NCI-H2196 (cell line): ENCODE measurements at regions not wholly inside any gene's neighbourhood (a gene's known extent, or its start where the extent isn't known, plus 50 kb on each side); places are given as distances from the start of the nearest gene placed in this dataset.
"Not testable (repeated sequence)": the region's sequence is repeated elsewhere in the genome, so short reads cannot be mapped to it uniquely, and the experiment has no call there.

ENCODE experiments used
- DNase-seq: peaks from one replicate; lab custom pipeline; 2025; ENCODE audit not compliant: unreplicated experiment; lab: John Stamatoyannopoulos, UW

DNA sequence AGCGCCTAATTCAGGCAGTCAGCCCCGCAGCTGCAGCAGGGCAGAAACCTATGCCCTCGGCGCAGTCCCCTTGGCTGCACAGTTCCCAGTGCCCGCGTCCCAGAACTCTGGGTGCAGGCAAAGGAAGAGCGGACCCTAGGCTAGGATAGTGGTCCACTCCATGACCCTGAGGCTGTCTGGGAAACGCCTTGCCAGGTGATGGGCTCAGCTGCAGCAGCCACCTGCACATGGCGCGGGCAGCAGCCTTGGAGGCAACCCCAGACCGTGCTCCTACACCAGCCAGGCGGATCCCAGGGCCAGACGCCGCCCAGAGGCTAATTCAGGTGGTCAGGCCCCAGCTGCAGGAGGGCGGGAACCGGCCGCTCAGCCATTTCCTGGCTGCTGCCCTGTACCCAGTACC lies 83.0 kb downstream of the POTEC start:
- DNase-seq = not testable (repeated sequence)

GRCh38 chr18:14459826-14460225 lies 83.6 kb downstream of the POTEC start:
- DNase-seq = not testable (repeated sequence)

- DNase-seq = not testable (repeated sequence)
Observed at GRCh38 chr18:14458009-14458945, 85.1 kb downstream of the POTEC start.

GRCh38 chr18:14450637-14451009 lies 92.8 kb downstream of the POTEC start:
- DNase-seq = not testable (repeated sequence)

DNA sequence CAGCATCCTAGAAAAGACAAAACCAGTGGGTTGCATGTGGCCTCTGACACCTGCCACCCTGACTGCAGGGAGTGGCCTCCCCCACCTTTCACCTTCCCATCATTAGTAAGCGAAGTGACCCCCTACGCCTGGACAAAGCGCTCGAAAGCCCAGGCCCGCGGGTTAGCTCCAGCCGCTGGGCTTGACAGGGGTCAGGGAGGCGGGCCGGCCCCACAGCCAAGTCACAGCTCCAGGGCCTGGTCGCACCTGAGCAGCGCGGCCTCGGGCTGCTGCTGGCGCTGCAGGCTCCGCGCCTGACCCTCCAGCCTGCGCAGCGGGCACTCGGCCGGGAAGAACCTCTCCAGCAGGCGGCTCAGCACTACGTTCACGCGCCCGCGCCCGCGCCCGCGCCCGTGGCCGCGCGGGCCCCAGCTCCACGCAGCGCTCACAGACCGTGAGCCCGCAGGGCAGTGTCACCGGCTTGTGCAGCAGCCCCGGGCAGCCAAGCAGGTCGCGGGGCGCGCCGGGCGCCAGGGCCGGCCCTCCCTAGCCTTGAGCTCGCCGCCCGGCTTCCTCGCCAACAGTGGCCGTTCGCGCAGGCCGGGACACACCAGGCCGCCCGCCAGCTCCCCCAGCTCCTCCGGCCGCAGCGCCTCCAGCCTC lies 93.3 kb downstream of the POTEC start:
- DNase-seq = not testable (repeated sequence)

DNA sequence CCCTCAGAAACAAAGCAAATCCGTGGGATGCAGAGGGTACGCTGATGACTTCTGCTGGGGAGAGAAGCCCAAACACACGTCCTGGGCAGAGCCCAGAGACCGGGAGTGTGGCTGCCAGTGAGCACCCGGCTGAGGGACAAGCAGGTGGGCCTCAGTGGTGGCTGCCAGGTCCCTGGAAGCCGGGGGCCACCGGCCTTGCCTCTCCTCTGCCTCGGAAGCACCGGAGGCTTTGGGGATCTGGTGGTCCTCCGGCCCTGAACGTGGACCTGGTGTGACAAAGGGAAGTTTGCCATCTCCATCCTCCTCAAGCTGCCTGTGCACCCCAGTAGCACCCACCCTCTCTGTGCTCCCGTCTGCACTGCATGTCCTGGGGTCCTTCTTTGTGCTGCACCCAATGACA lies 94.3 kb downstream of the POTEC start:
- not testable (repeated sequence) for DNase-seq

- DNase-seq = not testable (repeated sequence)
Observed at GRCh38 chr18:14447715-14448114, 95.7 kb downstream of the POTEC start.

- DNase-seq = not testable (repeated sequence)
Observed at GRCh38 chr18:14435460-14435859, 107.9 kb downstream of the POTEC start.

GRCh38 chr18:14432371-14432770 lies 111.0 kb downstream of the POTEC start:
- DNase-seq = not testable (repeated sequence)

- DNase-seq = not testable (repeated sequence)
Observed at GRCh38 chr18:14431031-14431521, 112.3 kb downstream of the POTEC start.

- not testable (repeated sequence) for DNase-seq
Observed at GRCh38 chr18:14415806-14416205, 127.6 kb downstream of the POTEC start.

DNA sequence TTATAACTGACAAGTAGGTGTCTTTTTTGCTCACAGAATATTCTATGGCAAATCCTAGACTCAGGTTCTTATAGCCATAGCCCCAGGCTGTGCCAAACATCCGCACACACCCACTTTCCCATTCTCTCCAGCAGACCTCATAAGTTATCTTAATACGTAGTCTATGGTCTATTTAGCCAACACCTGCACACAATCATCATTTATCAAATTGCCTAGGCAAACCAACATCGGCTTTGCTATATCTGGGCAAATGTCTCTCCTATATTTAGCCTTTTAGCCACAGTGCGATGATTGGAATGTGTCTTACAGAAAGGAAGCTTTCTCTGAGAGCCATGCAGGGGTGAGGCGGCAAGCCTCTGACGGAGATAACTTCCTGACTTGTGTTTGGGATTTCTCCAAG lies 128.0 kb downstream of the POTEC start:
- DNase-seq = not testable (repeated sequence)

DNA sequence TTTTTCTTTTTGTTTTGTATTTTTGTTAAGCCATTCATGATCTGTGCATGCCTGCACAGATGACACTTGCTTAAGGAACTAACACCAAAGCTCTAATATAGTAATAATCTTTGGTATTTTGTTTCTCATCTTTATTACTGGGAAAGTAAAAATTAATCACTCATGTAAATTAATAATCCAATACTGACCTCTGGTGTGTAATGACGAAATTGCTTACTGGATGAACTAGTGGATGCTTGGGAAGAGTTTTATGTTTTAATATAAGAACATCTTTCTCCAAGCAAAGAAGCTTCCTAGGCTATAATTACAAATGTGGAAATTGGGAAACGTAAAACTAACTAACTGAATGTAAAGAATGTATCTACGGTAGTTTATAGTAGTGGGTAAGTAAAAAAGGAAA lies 147.9 kb downstream of the POTEC start:
- not testable (repeated sequence) for DNase-seq

DNA sequence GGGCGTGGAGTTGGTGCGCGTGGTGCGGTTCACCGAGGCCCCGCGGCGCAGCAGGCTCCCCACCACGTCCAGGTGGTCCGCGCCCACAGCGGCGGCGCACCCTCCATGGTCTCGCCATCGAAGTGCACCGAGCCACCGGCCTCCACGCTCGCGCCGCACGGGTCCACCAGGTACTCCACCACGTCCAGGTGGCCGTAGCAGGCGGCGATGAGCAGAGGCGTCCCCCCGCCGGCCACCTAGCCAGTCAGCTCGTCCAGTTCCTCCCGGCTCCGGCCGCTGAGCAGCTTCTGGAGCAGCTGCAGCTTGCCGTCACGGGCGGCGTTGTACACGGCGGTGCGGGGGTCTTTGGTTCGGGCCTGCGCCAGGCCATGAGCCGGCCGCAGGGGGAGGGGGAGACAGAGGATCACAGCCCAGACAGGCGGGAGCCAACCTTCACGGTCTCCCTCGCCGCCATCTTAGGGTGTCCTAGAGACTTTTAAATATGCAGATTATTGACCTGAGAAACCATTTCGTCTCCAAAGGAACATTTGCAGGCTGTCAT lies 149.8 kb downstream of the POTEC start:
- not testable (repeated sequence) for DNase-seq

GRCh38 chr18:14392604-14393003 lies 150.8 kb downstream of the POTEC start:
- DNase-seq = not testable (repeated sequence)

DNA sequence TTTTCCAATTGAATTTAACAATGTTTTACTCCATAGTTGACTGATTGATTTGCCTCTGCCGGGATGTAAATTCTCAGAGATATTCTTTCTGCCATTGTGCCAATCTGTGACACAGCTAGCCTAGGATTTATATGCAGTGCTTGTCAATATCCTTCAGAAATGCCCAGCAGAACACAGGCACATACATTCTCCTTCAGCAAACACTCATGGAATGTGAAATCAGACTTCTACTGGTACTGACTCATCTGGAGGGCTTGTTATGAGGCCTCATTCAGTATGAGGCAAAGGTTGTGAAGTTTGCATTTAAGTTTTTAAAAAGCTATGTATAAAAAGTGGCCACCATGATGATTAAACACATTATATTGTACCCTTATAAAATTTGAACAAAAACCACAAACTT lies 158.4 kb downstream of the POTEC start:
- DNase-seq = not testable (repeated sequence)

- DNase-seq = not testable (repeated sequence)
Observed at GRCh38 chr18:14382666-14383065, 160.7 kb downstream of the POTEC start.

GRCh38 chr18:14379489-14379888 lies 163.9 kb downstream of the POTEC start:
- DNase-seq = not testable (repeated sequence)

GRCh38 chr18:14378376-14378775 lies 165.0 kb downstream of the POTEC start:
- not testable (repeated sequence) for DNase-seq

DNA sequence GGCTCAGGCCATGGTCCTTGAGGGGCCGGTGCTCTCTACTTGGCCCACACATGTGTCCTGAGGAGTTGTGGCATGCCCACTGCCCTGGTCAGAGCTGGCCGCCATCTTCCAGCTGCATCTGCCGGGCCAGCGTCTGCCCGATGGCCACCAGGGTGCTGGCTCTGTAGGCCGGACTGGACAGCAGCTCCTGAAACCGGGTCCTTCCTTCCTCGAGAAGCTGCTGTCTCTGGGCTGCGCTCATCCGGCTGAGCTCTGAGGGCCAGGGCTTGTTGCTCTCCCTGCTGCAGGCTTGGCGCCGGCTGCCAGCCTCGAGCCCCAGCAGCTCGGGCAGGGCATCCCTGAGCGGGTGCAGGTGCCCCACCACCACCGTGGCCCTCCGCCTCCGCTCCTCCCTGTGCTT lies 182.1 kb downstream of the POTEC start:
- DNase-seq = not testable (repeated sequence)

DNA sequence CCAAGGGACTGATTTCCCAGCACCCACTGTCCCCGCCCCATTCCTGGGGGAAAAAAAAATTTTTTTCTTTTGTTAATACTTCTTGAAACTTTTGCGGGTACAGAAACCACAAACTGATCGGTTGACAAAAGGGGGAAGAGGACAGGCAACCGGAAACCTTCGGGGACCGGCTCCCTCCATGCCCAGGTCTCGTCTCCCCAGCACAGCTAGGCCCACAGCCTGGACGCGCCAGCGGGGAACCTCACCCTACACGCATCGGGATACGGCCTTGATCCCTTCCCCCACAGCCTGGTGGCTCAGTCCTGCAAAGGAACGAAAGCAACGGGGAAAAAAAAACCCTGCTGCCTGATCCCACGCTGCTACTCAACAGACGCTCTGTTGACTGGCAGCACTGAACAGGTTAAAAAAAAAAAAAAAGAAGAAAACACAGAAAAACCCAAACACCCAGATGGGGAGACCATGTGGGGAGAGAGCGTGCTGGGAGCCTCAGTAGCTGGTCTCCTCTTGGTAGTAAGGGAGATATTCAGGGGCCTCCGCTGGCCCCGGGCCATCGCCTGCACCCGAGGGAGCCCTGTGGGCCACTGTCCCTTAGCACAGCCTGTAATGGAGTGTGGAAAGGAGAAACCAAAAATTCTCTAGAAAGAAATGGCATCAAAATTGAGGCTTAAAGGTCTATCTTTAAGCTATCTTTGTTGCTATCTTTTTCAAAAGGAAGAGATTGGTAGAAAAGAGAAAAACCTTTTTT lies 185.7 kb downstream of the POTEC start:
- DNase-seq = not testable (repeated sequence)
